Esophagus squamous epithelium (tissue), 5 donors: ENCODE measurements at regions not wholly inside any gene's neighbourhood (a gene's known extent, or its start where the extent isn't known, plus 50 kb on each side); places are given as distances from the start of the nearest gene placed in this dataset.

Source experiments
- DNase-seq: peaks from one replicate; lab custom pipeline; 2025; lab: John Stamatoyannopoulos, UW
- H3K27ac ChIP-seq, 4 donors: fragments of 200-600 bp; sonication (generic); one replicate each; pipeline ENCODE4 v1.5.1; 2016 to 2019; ENCODE audit warnings: mild to moderate bottlenecking in 1 of 4
- H3K27me3 ChIP-seq, 4 donors: fragments of 200-600 bp; sonication (generic); 1 replicate in 3 of 4; 2 replicates in 1 of 4; pipeline versions ENCODE4 v1.5.1 to v1.6.0; 2017 to 2021; ENCODE audit warnings: antibody characterized with exemption in 1 of 4
- H3K36me3 ChIP-seq, 3 donors: fragments of 200-600 bp; sonication (generic); one replicate each; pipeline ENCODE4 v1.5.1; 2016 to 2019
- H3K4me1 ChIP-seq, 3 donors: fragments of 200-600 bp; sonication (generic); one replicate each; pipeline ENCODE4 v1.5.1; 2017 to 2019
- H3K4me3 ChIP-seq, 4 donors: fragments of 200-600 bp; sonication (generic); 1 replicate in 3 of 4; 2 replicates in 1 of 4; pipeline ENCODE4 v1.5.1; 2016 to 2019; ENCODE audit warnings: mild to moderate bottlenecking in 2 of 4, moderate library complexity in 1 of 4
- H3K9me3 ChIP-seq, 3 donors: fragments of 200-600 bp; sonication (generic); one replicate each; pipeline ENCODE4 v1.5.1; 2016 to 2019
- POLR2A ChIP-seq, 4 donors: fragments of 450-650 bp; IDR thresholded peaks; one replicate each; pipeline ENCODE4 v1.6.1; 2017; ENCODE audit warnings: antibody characterized with exemption in 4 of 4, mild to moderate bottlenecking in 4 of 4, moderate library complexity in 3 of 4
- WGBS, 2 donors: methylation state at CpG; one replicate each; pipeline ENCODE4 v1.1.5; 2018; 5-methylcytosine and 5-hydroxymethylcytosine counted together
- intact Hi-C: fragments of 100-400 bp; cut with DNase I; formaldehyde crosslinking; loops from one replicate; pipeline ENCODE4 v1.15.0; 2022
- TF ChIP-seq, protein P1 (sequence below), 6 experiments: fragments of 450-650 bp in 4 of 6; fragments of 200-600 bp in 2 of 6; sonication (generic) in 2 of 6; IDR thresholded peaks; one replicate each; pipeline ENCODE4 v1.5.1; 2016 to 2019; ENCODE audit warnings: antibody characterized with exemption in 6 of 6, mild to moderate bottlenecking in 4 of 6, moderate library complexity in 4 of 6
- donor health status: DM: yes; HTN: yes; CAD: no.

DNA sequence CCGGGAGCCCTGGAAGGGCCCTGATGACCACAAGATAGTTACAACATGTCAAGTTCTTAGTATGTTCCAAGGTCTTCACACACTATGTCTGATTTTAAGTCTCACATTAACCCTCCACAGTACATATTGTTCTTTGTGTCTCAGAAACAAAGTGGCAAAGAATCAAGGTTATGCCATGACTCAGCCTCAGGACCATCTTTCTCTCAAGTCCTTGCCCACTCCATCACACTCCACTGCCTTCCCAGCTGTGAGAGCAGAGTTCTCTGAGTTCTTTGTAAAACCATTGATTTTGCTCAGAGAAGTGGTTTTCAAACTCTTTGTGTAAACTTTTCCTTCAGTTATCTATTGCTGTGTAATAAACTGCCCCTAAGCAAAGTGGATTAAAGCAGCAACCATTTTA, 67.9 kb upstream of the C3orf80 start:
- TF ChIP-seq POLR2A (IDR thresholded peaks at IDR 0.05), result no peak
- TF ChIP-seq, protein P1, sequence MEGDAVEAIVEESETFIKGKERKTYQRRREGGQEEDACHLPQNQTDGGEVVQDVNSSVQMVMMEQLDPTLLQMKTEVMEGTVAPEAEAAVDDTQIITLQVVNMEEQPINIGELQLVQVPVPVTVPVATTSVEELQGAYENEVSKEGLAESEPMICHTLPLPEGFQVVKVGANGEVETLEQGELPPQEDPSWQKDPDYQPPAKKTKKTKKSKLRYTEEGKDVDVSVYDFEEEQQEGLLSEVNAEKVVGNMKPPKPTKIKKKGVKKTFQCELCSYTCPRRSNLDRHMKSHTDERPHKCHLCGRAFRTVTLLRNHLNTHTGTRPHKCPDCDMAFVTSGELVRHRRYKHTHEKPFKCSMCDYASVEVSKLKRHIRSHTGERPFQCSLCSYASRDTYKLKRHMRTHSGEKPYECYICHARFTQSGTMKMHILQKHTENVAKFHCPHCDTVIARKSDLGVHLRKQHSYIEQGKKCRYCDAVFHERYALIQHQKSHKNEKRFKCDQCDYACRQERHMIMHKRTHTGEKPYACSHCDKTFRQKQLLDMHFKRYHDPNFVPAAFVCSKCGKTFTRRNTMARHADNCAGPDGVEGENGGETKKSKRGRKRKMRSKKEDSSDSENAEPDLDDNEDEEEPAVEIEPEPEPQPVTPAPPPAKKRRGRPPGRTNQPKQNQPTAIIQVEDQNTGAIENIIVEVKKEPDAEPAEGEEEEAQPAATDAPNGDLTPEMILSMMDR (IDR thresholded peaks at IDR 0.05), result no peak
- Histone ChIP-seq H3K27me3 (no peaks in the 10 kb centered on the region), H3K27ac (no peak overlapping the region), H3K9me3 (no peaks in the 10 kb centered on the region), H3K36me3 (no peaks in the 10 kb centered on the region), H3K4me1 (peaks cover 0 to 3% (median 0%) of the 10 kb centered on the region in 3 donors), H3K4me3 (no peak overlapping the region)
- no peak for DNase-seq
- intact Hi-C loops, result no loop called here
- WGBS, 2 donors, result 80% methylated on average over 1 of the region's 1 CpG; no CpG with 5 or more reads in 1 of the 2 donors

DNA sequence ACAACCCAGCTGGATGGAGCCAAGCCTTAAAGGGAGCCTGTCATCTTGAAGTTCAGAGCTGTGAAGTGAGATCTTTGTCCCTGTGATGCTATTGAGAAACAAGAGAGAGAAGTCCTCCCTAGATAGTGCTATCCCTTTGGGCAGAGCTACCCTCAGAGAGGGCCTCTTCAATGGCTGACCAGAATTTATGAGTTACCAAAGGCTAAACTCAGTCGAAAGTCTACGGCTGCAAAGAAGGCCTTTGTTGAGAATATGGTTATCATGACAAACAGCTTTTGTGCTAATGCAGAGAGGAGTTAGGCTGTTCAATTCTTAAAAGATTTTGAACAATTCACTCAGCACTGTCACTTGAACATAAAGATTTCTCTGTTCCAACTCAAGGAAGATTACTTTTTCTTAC, 65.9 kb upstream of the C3orf80 start:
- no peak overlapping the region for H3K4me3 ChIP-seq
- no peak overlapping the region for H3K27ac ChIP-seq
- no peaks in the 10 kb centered on the region for H3K36me3 ChIP-seq
- no peaks in the 10 kb centered on the region for H3K9me3 ChIP-seq
- no peaks in the 10 kb centered on the region for H3K27me3 ChIP-seq
- H3K4me1 ChIP-seq, result peaks cover 0 to under 1% (median 0%) of the 10 kb centered on the region in 3 donors
- no peak for DNase-seq
- TF ChIP-seq, protein P1 (IDR thresholded peaks at IDR 0.05), result no peak
- no peak for TF ChIP-seq POLR2A (IDR thresholded peaks at IDR 0.05)
- intact Hi-C loops, result no loop called here
- WGBS, 2 donors, result 86 to 100% methylated on average over 2 of the region's 2 CpGs

DNA sequence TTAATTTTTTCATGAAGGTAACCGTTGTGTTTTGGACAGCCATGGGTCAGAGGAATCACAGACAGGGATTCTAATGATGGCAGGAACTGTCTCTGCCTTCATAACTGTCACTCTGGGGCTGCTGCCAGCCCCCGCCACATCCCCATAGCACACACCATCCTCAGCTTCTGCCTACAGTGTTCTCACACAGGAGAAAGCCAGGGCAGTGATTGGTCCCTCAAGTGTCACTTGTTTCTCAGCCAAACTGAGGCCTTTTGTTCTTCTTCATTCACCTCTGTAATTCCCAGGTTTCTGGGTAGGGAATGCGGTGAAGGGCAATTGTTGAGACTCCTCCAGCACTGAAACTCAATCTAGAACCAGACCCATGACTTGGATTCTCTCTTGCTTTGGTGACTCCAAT, 65.4 kb upstream of the C3orf80 start:
- intact Hi-C loops, result loop anchor here (10.0 kb wide), 1 partner anchor 185 kb away; no protein-coding TSS in a partner anchor
- H3K27ac ChIP-seq, result no peak overlapping the region

DNA sequence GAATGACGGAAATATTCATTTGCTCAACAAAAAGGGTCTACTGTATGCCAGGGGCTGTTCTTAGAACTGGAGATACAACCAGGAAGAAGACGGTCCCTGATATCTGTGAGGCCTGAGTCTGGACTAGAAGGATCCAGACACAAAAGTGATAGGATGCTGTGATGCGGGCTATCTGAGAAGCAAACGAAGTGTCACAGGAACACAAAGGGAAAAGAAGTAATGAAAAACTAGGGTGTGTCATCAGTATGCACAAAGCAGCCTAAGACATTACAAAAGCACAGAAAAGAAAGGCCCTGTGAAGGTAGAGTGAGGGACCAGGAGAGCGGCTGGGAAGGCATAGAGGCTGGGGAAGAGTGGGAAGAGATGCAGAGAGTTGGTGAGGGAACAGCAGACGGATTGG, 63.3 kb upstream of the C3orf80 start:
- TF ChIP-seq POLR2A (IDR thresholded peaks at IDR 0.05), result no peak
- TF ChIP-seq, protein P1 (IDR thresholded peaks at IDR 0.05), result no peak
- intact Hi-C loops, result loop anchor here (10.0 kb wide), 1 partner anchor 183 kb away; no protein-coding TSS in a partner anchor
- H3K27ac ChIP-seq, result no peak overlapping the region
- H3K27me3 ChIP-seq, result no peaks in the 10 kb centered on the region
- no peaks in the 10 kb centered on the region for H3K36me3 ChIP-seq
- no peaks in the 10 kb centered on the region for H3K9me3 ChIP-seq
- H3K4me1 ChIP-seq, result no peaks in the 10 kb centered on the region
- DNase-seq, result no peak
- WGBS, 2 donors, result 82 to 83% methylated on average over 6 of the region's 6 CpGs
- H3K4me3 ChIP-seq, result no peak overlapping the region

More for the DNA sequence above, 65.4 kb upstream of the C3orf80 start:
- no peaks in the 10 kb centered on the region for H3K9me3 ChIP-seq
- H3K36me3 ChIP-seq, result no peaks in the 10 kb centered on the region
- no peaks in the 10 kb centered on the region for H3K27me3 ChIP-seq
- 63 to 74% methylated on average over 3 of the region's 3 CpGs for WGBS, 2 donors
- TF ChIP-seq POLR2A (IDR thresholded peaks at IDR 0.05), result no peak
- TF ChIP-seq, protein P1 (IDR thresholded peaks at IDR 0.05), result no peak
- no peak for DNase-seq
- no peaks in the 10 kb centered on the region for H3K4me1 ChIP-seq
- H3K4me3 ChIP-seq, result no peak overlapping the region

DNA sequence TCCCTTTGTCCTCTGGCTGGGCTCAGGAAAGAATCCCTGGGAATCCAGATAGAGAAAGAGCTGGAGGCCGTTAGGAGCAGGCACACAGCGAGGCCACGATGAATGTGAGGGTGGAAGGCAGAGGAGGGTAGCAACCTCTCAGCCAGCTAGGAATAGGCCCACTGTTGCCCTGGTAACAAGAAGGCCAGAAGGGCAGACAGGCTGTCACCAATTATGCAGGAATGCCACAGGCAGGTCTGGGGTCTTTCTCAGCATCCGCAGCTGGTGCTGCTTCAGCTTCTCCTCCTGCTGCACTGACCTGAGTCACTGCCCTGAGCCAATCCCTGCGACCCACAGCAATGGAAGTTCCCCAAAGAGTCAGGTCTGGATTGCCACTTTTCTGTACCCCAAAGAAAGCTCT, 62.8 kb upstream of the C3orf80 start:
- DNase-seq, result no peak
- no peak overlapping the region for H3K27ac ChIP-seq
- H3K27me3 ChIP-seq, result no peaks in the 10 kb centered on the region
- no peak overlapping the region for H3K4me3 ChIP-seq
- TF ChIP-seq POLR2A (IDR thresholded peaks at IDR 0.05), result no peak
- TF ChIP-seq, protein P1 (IDR thresholded peaks at IDR 0.05), result no peak
- H3K36me3 ChIP-seq, result no peaks in the 10 kb centered on the region
- WGBS, 2 donors, result 70 to 71% methylated on average over 5 of the region's 5 CpGs
- H3K4me1 ChIP-seq, result no peaks in the 10 kb centered on the region
- H3K9me3 ChIP-seq, result no peaks in the 10 kb centered on the region
- intact Hi-C loops, result loop anchor here (10.0 kb wide), 1 partner anchor 182 kb away; no protein-coding TSS in a partner anchor
